Smooth muscle cell (in vitro differentiated cells): ENCODE measurements at regions not wholly inside any gene's neighbourhood (a gene's known extent, or its start where the extent isn't known, plus 50 kb on each side); places are given as distances from the start of the nearest gene placed in this dataset.

Experiments
- DNase-seq: peaks from one replicate; lab custom pipeline; 2025; ENCODE audit not compliant: unreplicated experiment; lab: John Stamatoyannopoulos, UW
- H2AFZ ChIP-seq: fragments of 200-600 bp; sonication (generic); 2 replicates; pipeline ENCODE4 v1.6.0; 2016; ENCODE audit warnings: antibody characterized with exemption, low read depth, mild to moderate bottlenecking
- H3F3A ChIP-seq: fragments of 200-600 bp; sonication (generic); 2 replicates; pipeline ENCODE4 v1.6.0; 2017; ENCODE audit warnings: antibody characterized with exemption, low read depth
- H3K27ac ChIP-seq: fragments of 200-600 bp; sonication (generic); 2 replicates; pipeline ENCODE4 v1.5.1; 2016; ENCODE audit warnings: low read depth, mild to moderate bottlenecking
- H3K27me3 ChIP-seq: fragments of 200-600 bp; sonication (generic); 2 replicates; pipeline ENCODE4 v1.6.1; 2016; ENCODE audit warnings: low read depth, mild to moderate bottlenecking
- H3K36me3 ChIP-seq: fragments of 200-600 bp; sonication (generic); 2 replicates; pipeline ENCODE4 v1.5.1; 2016; ENCODE audit warnings: low read depth
- H3K4me1 ChIP-seq: fragments of 200-600 bp; sonication (generic); 2 replicates; pipeline ENCODE4 v1.5.1; 2016; ENCODE audit warnings: low read depth
- H3K4me2 ChIP-seq: fragments of 200-600 bp; sonication (generic); 2 replicates; pipeline ENCODE4 v1.6.0; 2016; ENCODE audit warnings: mild to moderate bottlenecking
- H3K4me3 ChIP-seq: fragments of 200-600 bp; sonication (generic); 2 replicates; pipeline ENCODE4 v1.5.1; 2016; ENCODE audit warnings: mild to moderate bottlenecking
- H3K79me2 ChIP-seq: fragments of 200-600 bp; sonication (generic); 2 replicates; pipeline ENCODE4 v1.6.0; 2016; ENCODE audit warnings: low read depth, mild to moderate bottlenecking
- H3K9ac ChIP-seq: fragments of 200-600 bp; sonication (generic); 2 replicates; pipeline ENCODE4 v1.6.0; 2016; ENCODE audit warnings: low read depth
- H3K9me3 ChIP-seq: fragments of 200-600 bp; sonication (generic); replicated peaks from 2 replicates; pipeline ENCODE4 v1.5.1; 2016; ENCODE audit warnings: low read depth
- H4K20me1 ChIP-seq: fragments of 200-600 bp; sonication (generic); 2 replicates; pipeline ENCODE4 v1.6.0; 2016; ENCODE audit warnings: low read depth
- CTCF ChIP-seq: fragments of 200-600 bp; sonication (generic); IDR thresholded peaks from 2 replicates; pipeline ENCODE4 v1.5.1; 2017; ENCODE audit warnings: borderline replicate concordance, mild to moderate bottlenecking, antibody characterized with exemption; ENCODE audit not compliant: insufficient read depth, poor library complexity, severe bottlenecking
- WGBS: methylation state at CpG from one replicate; pipeline ENCODE4 v1.1.7; 2016; ENCODE audit warnings: low lambda C conversion rate; 5-methylcytosine and 5-hydroxymethylcytosine counted together

DNA sequence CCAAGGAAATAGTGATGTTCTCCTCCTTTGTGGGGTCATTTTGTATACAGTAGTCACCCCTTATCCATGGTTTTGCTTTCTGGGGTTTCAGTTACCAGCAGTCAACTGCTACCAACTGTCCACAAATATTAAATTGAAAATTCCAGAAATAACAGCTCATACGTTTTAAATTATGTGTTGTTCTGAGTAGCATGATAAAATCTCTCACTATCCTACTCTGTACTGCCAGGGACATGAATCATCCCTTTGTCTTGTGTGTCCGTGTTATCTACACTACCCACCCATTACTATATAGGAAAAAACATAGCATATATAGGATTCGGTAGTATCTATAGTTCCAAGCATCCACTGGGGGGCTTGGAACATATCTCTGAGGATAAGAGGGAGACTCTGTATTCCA is 120.9 kb upstream of the DCC start:
- H3K9ac ChIP-seq: no peak overlapping the region
- no peaks in the 10 kb centered on the region for H3K9me3 ChIP-seq
- no peak overlapping the region for H3K27ac ChIP-seq
- H3K79me2 ChIP-seq: no peaks in the 10 kb centered on the region
- 69% methylated on average over 3 of the region's 3 CpGs for WGBS
- H3K27me3 ChIP-seq: no peaks in the 10 kb centered on the region
- no peaks in the 10 kb centered on the region for H4K20me1 ChIP-seq
- no peak overlapping the region for H2AFZ ChIP-seq
- no peak for TF ChIP-seq CTCF
- no peaks in the 10 kb centered on the region for H3F3A ChIP-seq
- H3K4me1 ChIP-seq: peaks cover 2% of the 10 kb centered on the region
- H3K36me3 ChIP-seq: no peaks in the 10 kb centered on the region
- DNase-seq: no peak
- no peak overlapping the region for H3K4me2 ChIP-seq
- H3K4me3 ChIP-seq: no peak overlapping the region

DNA sequence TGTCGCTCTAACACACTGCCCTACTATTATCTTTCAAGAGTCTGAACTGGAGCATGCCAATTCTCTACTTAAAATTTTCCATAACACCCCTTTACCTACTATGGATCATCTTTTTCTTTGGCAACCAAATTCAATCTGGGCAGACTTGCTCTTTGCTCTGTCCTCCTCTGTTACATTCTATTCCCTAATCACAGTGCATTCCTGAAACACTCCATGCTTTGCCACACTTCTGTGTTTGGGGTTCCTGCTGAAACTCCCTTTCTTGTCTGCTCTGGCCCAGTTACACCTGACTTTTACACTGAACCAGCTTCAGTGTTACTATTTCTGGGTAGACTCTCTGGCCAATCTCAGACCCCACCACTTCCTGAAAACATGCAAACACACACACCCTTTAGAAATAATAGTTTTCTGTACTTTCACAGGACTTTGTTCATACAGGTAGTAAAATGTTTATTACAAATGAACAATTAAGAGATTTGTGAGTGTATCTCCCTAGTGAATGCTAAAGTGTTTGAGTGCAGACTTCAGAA is 119.9 kb upstream of the DCC start:
- no peaks in the 10 kb centered on the region for H3K27me3 ChIP-seq
- H3K9me3 ChIP-seq: no peaks in the 10 kb centered on the region
- H3K4me3 ChIP-seq: no peak overlapping the region
- H3K79me2 ChIP-seq: no peaks in the 10 kb centered on the region
- H3F3A ChIP-seq: no peaks in the 10 kb centered on the region
- WGBS: 86% methylated on average over 1 of the region's 1 CpG
- H4K20me1 ChIP-seq: no peaks in the 10 kb centered on the region
- no peak for TF ChIP-seq CTCF
- no peak overlapping the region for H2AFZ ChIP-seq
- DNase-seq: no peak
- no peak overlapping the region for H3K27ac ChIP-seq
- no peaks in the 10 kb centered on the region for H3K36me3 ChIP-seq
- peaks cover 2% of the 10 kb centered on the region for H3K4me1 ChIP-seq
- H3K4me2 ChIP-seq: no peak overlapping the region
- H3K9ac ChIP-seq: no peak overlapping the region

GRCh38 chr18:52222211-52222610 is 117.8 kb upstream of the DCC start:
- Histone ChIP-seq H3K27me3 (no peaks in the 10 kb centered on the region), H3F3A (no peaks in the 10 kb centered on the region), H3K9me3 (no peaks in the 10 kb centered on the region), H3K4me2 (no peak overlapping the region), H3K4me1 (peaks cover 2% of the 10 kb centered on the region), H4K20me1 (no peaks in the 10 kb centered on the region), H3K27ac (no peak overlapping the region), H3K79me2 (no peaks in the 10 kb centered on the region), H3K9ac (no peak overlapping the region), H2AFZ (no peak overlapping the region), H3K36me3 (no peaks in the 10 kb centered on the region), H3K4me3 (no peak overlapping the region)
- no peak for TF ChIP-seq CTCF
- no peak for DNase-seq
- 81% methylated on average over 2 of the region's 2 CpGs for WGBS

DNA sequence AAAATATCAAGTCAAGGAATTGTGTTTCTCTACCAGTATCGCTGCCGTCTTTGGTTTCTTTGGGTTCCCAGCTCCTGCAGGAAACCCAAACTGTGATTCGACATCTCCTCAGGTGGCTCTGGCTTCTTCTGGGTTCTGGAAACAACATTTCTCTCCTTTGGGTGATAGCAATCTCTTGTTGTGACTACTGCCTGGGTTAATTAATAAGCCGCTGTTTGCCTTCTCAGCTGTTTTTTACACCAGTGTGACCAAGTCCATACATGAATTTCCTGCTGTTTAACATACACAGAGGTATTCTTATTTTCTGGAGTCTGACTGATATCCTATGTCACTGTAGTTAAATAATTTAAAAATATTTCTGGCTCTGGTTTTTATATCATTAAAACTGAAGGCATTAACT is 112.5 kb upstream of the DCC start:
- Histone ChIP-seq H3K4me3 (no peak overlapping the region), H3K9ac (no peak overlapping the region), H3F3A (no peaks in the 10 kb centered on the region), H4K20me1 (no peaks in the 10 kb centered on the region), H3K79me2 (no peaks in the 10 kb centered on the region), H3K27me3 (no peaks in the 10 kb centered on the region), H3K4me1 (peaks cover 8% of the 10 kb centered on the region), H3K27ac (no peak overlapping the region), H3K4me2 (no peak overlapping the region), H2AFZ (no peak overlapping the region), H3K9me3 (no peaks in the 10 kb centered on the region), H3K36me3 (no peaks in the 10 kb centered on the region)
- no peak for DNase-seq
- 95% methylated on average over 4 of the region's 4 CpGs for WGBS
- no peak for TF ChIP-seq CTCF
